WTC11 (cell line): ENCODE measurements at regions not wholly inside any gene's neighbourhood (a gene's known extent, or its start where the extent isn't known, plus 50 kb on each side); places are given as distances from the start of the nearest gene placed in this dataset.

Experiments
- ATAC-seq: fragments of 200-7000 bp; cut with Tn5 transposase; 2 replicates; pipeline ENCODE4 v1.10.0; 2021; ENCODE audit warnings: mild to moderate bottlenecking, moderate library complexity
- CTCF ChIA-PET: fragments of 300-600 bp; sonication (Branson Sonifier 250); formaldehyde crosslinking; loops from one replicate; lab custom pipeline; 2021; ENCODE audit warnings: antibody characterized with exemption; lab: Charles Lee
- POLR2A ChIA-PET: fragments of 350-600 bp; sonication (Branson Sonifier 250); formaldehyde crosslinking; loops from one replicate; lab custom pipeline; 2021; ENCODE audit warnings: antibody characterized with exemption; lab: Charles Lee
- DNase-seq: peaks from one replicate; pipeline ENCODE4 v3.0.0; 2021; ENCODE audit warnings: low spot score
- H3K27ac Mint-ChIP-seq: 2 replicates; pipeline ENCODE4 v1.8.0; 2021; ENCODE audit warnings: mixed read lengths
- H3K27me3 Mint-ChIP-seq: 2 replicates; pipeline ENCODE4 v1.8.0; 2021; ENCODE audit warnings: low read depth, mild to moderate bottlenecking, moderate library complexity, mixed read lengths
- H3K36me3 Mint-ChIP-seq: 2 replicates; pipeline ENCODE4 v1.8.0; 2021; ENCODE audit warnings: mixed read lengths
- H3K4me1 Mint-ChIP-seq: 2 replicates; pipeline ENCODE4 v1.8.0; 2022; ENCODE audit warnings: mixed read lengths
- H3K4me3 Mint-ChIP-seq: 2 replicates; pipeline ENCODE4 v1.8.0; 2021; ENCODE audit warnings: mild to moderate bottlenecking, moderate library complexity, mixed read lengths
- H3K9me3 Mint-ChIP-seq: 2 replicates; pipeline ENCODE4 v1.8.0; 2021; ENCODE audit warnings: mixed read lengths
- ATF1 ChIP-seq: sonication (generic); formaldehyde crosslinking; IDR thresholded peaks from 2 replicates; pipeline ENCODE4 v1.8.1; 2023; ENCODE audit warnings: mild to moderate bottlenecking, moderate library complexity, missing genetic modification reagents
- ERG ChIP-seq: fragments of 250-450 bp; sonication (Bioruptor Pico); IDR thresholded peaks from 2 replicates; pipeline ENCODE4 v1.8.0; 2021; ENCODE audit warnings: mild to moderate bottlenecking
- JAZF1 ChIP-seq: fragments of 250-450 bp; sonication (Bioruptor Pico); IDR thresholded peaks from 2 replicates; pipeline ENCODE4 v1.9.0; 2021; ENCODE audit warnings: moderate library complexity, mild to moderate bottlenecking, inconsistent platforms
- JUN ChIP-seq: sonication (generic); formaldehyde crosslinking; IDR thresholded peaks from 2 replicates; pipeline ENCODE4 v1.8.0; 2023; ENCODE audit warnings: mild to moderate bottlenecking, missing genetic modification reagents
- MLX ChIP-seq: sonication (generic); formaldehyde crosslinking; IDR thresholded peaks from 2 replicates; pipeline ENCODE4 v1.8.1; 2023; ENCODE audit warnings: mild to moderate bottlenecking, missing genetic modification reagents, moderate library complexity
- MXD4 ChIP-seq: fragments of 250-450 bp; sonication (Bioruptor Pico); IDR thresholded peaks from 2 replicates; pipeline ENCODE4 v1.8.0; 2021; ENCODE audit warnings: mild to moderate bottlenecking, moderate library complexity, borderline replicate concordance
- RELA ChIP-seq: sonication (generic); formaldehyde crosslinking; IDR thresholded peaks from 2 replicates; pipeline ENCODE4 v1.8.1; 2022; ENCODE audit warnings: missing genetic modification reagents, mild to moderate bottlenecking, borderline replicate concordance
- TEAD1 ChIP-seq: sonication (generic); formaldehyde crosslinking; IDR thresholded peaks from 2 replicates; pipeline ENCODE4 v1.8.0; 2022; ENCODE audit warnings: mild to moderate bottlenecking, missing genetic modification reagents
- ZNF121 ChIP-seq: sonication (generic); formaldehyde crosslinking; IDR thresholded peaks from 2 replicates; pipeline ENCODE4 v1.8.0; 2023; ENCODE audit warnings: missing genetic modification reagents
- ZNF232 ChIP-seq: sonication (generic); formaldehyde crosslinking; IDR thresholded peaks from 2 replicates; pipeline ENCODE4 v1.8.0; 2022; ENCODE audit warnings: mild to moderate bottlenecking, missing genetic modification reagents
- ZNF423 ChIP-seq: fragments of 250-450 bp; sonication (Bioruptor Pico); IDR thresholded peaks from 2 replicates; pipeline ENCODE4 v2.1.2; 2022; ENCODE audit warnings: mild to moderate bottlenecking, moderate library complexity
- ZSCAN18 ChIP-seq: fragments of 250-450 bp; sonication (Bioruptor Pico); IDR thresholded peaks from 2 replicates; pipeline ENCODE4 v2.1.2; 2022; ENCODE audit warnings: mild to moderate bottlenecking, moderate library complexity
- TF ChIP-seq, protein P1 (sequence below): sonication (generic); formaldehyde crosslinking; IDR thresholded peaks from 2 replicates; pipeline ENCODE4 v1.8.1; 2022; ENCODE audit warnings: mild to moderate bottlenecking, missing genetic modification reagents, moderate library complexity, borderline replicate concordance
- TF ChIP-seq, protein P2 (sequence below): sonication (generic); formaldehyde crosslinking; IDR thresholded peaks from 2 replicates; pipeline ENCODE4 v1.8.0; 2023; ENCODE audit warnings: mild to moderate bottlenecking, missing genetic modification reagents
- TF ChIP-seq, protein P3 (sequence below): sonication (generic); formaldehyde crosslinking; IDR thresholded peaks from 2 replicates; pipeline ENCODE4 v1.8.1; 2023; ENCODE audit warnings: mild to moderate bottlenecking, missing genetic modification reagents
- TF ChIP-seq, protein P4 (sequence below): fragments of 250-450 bp; sonication (Bioruptor Pico); IDR thresholded peaks from 2 replicates; pipeline ENCODE4 v1.9.0; 2021; ENCODE audit warnings: mild to moderate bottlenecking, borderline replicate concordance
- TF ChIP-seq, protein P5 (sequence below): sonication (generic); formaldehyde crosslinking; IDR thresholded peaks from 2 replicates; pipeline ENCODE4 v1.8.0; 2023; ENCODE audit warnings: missing genetic modification reagents, mild to moderate bottlenecking, borderline replicate concordance
- TF ChIP-seq, protein P6 (sequence below): sonication (generic); formaldehyde crosslinking; IDR thresholded peaks from 2 replicates; pipeline ENCODE4 v1.8.0; 2022; ENCODE audit warnings: mild to moderate bottlenecking, missing genetic modification reagents

DNA sequence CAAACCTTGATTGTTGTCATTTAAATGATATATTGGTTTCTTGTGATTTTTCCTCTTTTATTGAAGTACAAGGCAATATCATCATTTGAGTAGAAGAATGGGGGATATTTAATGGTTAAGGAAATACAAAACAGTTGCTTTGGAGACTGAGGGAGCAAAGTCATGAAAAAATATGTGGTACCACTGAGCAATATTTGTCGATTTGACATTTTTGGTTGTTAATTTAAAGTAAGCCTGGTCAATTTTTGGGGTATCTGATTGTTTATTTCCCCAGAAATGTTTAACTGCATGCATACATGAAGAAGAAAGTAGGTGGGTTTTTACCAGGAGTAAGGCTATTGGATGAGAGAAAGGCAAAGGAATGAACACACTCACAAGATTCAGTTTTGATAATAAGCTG is 556.2 kb downstream of the TRAM1L1 start (continued):
- TF ChIP-seq ZNF423 (CRISPR knock-in tag), result no peak
- TF ChIP-seq, all 79 proteins: peak for 0

GRCh38 chr4:116522922-116523321 is 562.5 kb downstream of the TRAM1L1 start:
- DNase-seq (no peak), ATAC-seq (no peak)
- ChIA-PET CTCF (no interaction called here), POLR2A (no interaction called here)
- H3K27ac Mint-ChIP-seq, result no peak overlapping the region
- no peaks in the 10 kb centered on the region for H3K4me1 Mint-ChIP-seq
- no peaks in the 10 kb centered on the region for H3K27me3 Mint-ChIP-seq
- H3K36me3 Mint-ChIP-seq, result no peaks in the 10 kb centered on the region
- peaks cover 13% of the 10 kb centered on the region for H3K9me3 Mint-ChIP-seq
- TF ChIP-seq RELA, result no peak
- TF ChIP-seq ZNF232 (CRISPR knock-in tag), result no peak
- no peak for TF ChIP-seq JUN
- TF ChIP-seq JAZF1 (CRISPR knock-in tag), result no peak
- no peak for TF ChIP-seq TEAD1 (CRISPR knock-in tag)
- TF ChIP-seq ATF1 (CRISPR knock-in tag), result no peak
- TF ChIP-seq MLX (CRISPR knock-in tag), result no peak
- TF ChIP-seq, protein P1, sequence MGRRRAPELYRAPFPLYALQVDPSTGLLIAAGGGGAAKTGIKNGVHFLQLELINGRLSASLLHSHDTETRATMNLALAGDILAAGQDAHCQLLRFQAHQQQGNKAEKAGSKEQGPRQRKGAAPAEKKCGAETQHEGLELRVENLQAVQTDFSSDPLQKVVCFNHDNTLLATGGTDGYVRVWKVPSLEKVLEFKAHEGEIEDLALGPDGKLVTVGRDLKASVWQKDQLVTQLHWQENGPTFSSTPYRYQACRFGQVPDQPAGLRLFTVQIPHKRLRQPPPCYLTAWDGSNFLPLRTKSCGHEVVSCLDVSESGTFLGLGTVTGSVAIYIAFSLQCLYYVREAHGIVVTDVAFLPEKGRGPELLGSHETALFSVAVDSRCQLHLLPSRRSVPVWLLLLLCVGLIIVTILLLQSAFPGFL (CRISPR knock-in tag), result no peak
- TF ChIP-seq ERG (CRISPR knock-in tag), result no peak
- no peak for TF ChIP-seq MXD4 (CRISPR knock-in tag)
- TF ChIP-seq ZSCAN18 (CRISPR knock-in tag), result no peak
- TF ChIP-seq, protein P2, sequence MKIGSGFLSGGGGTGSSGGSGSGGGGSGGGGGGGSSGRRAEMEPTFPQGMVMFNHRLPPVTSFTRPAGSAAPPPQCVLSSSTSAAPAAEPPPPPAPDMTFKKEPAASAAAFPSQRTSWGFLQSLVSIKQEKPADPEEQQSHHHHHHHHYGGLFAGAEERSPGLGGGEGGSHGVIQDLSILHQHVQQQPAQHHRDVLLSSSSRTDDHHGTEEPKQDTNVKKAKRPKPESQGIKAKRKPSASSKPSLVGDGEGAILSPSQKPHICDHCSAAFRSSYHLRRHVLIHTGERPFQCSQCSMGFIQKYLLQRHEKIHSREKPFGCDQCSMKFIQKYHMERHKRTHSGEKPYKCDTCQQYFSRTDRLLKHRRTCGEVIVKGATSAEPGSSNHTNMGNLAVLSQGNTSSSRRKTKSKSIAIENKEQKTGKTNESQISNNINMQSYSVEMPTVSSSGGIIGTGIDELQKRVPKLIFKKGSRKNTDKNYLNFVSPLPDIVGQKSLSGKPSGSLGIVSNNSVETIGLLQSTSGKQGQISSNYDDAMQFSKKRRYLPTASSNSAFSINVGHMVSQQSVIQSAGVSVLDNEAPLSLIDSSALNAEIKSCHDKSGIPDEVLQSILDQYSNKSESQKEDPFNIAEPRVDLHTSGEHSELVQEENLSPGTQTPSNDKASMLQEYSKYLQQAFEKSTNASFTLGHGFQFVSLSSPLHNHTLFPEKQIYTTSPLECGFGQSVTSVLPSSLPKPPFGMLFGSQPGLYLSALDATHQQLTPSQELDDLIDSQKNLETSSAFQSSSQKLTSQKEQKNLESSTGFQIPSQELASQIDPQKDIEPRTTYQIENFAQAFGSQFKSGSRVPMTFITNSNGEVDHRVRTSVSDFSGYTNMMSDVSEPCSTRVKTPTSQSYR, result no peak
- TF ChIP-seq, protein P3, sequence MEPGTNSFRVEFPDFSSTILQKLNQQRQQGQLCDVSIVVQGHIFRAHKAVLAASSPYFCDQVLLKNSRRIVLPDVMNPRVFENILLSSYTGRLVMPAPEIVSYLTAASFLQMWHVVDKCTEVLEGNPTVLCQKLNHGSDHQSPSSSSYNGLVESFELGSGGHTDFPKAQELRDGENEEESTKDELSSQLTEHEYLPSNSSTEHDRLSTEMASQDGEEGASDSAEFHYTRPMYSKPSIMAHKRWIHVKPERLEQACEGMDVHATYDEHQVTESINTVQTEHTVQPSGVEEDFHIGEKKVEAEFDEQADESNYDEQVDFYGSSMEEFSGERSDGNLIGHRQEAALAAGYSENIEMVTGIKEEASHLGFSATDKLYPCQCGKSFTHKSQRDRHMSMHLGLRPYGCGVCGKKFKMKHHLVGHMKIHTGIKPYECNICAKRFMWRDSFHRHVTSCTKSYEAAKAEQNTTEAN (CRISPR knock-in tag), result no peak
- TF ChIP-seq, protein P4, sequence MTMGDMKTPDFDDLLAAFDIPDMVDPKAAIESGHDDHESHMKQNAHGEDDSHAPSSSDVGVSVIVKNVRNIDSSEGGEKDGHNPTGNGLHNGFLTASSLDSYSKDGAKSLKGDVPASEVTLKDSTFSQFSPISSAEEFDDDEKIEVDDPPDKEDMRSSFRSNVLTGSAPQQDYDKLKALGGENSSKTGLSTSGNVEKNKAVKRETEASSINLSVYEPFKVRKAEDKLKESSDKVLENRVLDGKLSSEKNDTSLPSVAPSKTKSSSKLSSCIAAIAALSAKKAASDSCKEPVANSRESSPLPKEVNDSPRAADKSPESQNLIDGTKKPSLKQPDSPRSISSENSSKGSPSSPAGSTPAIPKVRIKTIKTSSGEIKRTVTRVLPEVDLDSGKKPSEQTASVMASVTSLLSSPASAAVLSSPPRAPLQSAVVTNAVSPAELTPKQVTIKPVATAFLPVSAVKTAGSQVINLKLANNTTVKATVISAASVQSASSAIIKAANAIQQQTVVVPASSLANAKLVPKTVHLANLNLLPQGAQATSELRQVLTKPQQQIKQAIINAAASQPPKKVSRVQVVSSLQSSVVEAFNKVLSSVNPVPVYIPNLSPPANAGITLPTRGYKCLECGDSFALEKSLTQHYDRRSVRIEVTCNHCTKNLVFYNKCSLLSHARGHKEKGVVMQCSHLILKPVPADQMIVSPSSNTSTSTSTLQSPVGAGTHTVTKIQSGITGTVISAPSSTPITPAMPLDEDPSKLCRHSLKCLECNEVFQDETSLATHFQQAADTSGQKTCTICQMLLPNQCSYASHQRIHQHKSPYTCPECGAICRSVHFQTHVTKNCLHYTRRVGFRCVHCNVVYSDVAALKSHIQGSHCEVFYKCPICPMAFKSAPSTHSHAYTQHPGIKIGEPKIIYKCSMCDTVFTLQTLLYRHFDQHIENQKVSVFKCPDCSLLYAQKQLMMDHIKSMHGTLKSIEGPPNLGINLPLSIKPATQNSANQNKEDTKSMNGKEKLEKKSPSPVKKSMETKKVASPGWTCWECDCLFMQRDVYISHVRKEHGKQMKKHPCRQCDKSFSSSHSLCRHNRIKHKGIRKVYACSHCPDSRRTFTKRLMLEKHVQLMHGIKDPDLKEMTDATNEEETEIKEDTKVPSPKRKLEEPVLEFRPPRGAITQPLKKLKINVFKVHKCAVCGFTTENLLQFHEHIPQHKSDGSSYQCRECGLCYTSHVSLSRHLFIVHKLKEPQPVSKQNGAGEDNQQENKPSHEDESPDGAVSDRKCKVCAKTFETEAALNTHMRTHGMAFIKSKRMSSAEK (CRISPR knock-in tag), result no peak
- no peak for TF ChIP-seq ZNF121
- TF ChIP-seq, protein P5, sequence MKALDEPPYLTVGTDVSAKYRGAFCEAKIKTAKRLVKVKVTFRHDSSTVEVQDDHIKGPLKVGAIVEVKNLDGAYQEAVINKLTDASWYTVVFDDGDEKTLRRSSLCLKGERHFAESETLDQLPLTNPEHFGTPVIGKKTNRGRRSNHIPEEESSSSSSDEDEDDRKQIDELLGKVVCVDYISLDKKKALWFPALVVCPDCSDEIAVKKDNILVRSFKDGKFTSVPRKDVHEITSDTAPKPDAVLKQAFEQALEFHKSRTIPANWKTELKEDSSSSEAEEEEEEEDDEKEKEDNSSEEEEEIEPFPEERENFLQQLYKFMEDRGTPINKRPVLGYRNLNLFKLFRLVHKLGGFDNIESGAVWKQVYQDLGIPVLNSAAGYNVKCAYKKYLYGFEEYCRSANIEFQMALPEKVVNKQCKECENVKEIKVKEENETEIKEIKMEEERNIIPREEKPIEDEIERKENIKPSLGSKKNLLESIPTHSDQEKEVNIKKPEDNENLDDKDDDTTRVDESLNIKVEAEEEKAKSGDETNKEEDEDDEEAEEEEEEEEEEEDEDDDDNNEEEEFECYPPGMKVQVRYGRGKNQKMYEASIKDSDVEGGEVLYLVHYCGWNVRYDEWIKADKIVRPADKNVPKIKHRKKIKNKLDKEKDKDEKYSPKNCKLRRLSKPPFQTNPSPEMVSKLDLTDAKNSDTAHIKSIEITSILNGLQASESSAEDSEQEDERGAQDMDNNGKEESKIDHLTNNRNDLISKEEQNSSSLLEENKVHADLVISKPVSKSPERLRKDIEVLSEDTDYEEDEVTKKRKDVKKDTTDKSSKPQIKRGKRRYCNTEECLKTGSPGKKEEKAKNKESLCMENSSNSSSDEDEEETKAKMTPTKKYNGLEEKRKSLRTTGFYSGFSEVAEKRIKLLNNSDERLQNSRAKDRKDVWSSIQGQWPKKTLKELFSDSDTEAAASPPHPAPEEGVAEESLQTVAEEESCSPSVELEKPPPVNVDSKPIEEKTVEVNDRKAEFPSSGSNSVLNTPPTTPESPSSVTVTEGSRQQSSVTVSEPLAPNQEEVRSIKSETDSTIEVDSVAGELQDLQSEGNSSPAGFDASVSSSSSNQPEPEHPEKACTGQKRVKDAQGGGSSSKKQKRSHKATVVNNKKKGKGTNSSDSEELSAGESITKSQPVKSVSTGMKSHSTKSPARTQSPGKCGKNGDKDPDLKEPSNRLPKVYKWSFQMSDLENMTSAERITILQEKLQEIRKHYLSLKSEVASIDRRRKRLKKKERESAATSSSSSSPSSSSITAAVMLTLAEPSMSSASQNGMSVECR (CRISPR knock-in tag), result no peak
- TF ChIP-seq, protein P6, sequence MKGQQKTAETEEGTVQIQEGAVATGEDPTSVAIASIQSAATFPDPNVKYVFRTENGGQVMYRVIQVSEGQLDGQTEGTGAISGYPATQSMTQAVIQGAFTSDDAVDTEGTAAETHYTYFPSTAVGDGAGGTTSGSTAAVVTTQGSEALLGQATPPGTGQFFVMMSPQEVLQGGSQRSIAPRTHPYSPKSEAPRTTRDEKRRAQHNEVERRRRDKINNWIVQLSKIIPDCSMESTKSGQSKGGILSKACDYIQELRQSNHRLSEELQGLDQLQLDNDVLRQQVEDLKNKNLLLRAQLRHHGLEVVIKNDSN (CRISPR knock-in tag), result no peak
- H3K4me3 Mint-ChIP-seq, result no peak overlapping the region
